ENCODE measurements at regions not wholly inside any gene's neighbourhood (a gene's known extent, or its start where the extent isn't known, plus 50 kb on each side); places are given as distances from the start of the nearest gene placed in this dataset.
A peak's percentile ranks its signal among the peaks of the same experiment; 100 is the strongest.

- Histone ChIP-seq H3K4me3 (no peak overlapping the region), H3K27ac (no peak overlapping the region), H3K27me3 (no peaks in the 10 kb centered on the region), H3K36me3 (no peaks in the 10 kb centered on the region), H3K9me3 (ENCODE audit: low read depth) (no peaks in the 10 kb centered on the region), H3K4me1 (ENCODE audit: low read depth) (no peaks in the 10 kb centered on the region)
- no peak for DNase-seq (ENCODE audit: low read depth in 1 of 2, low spot score in 1 of 2)
- no peak for TF ChIP-seq CTCF (IDR thresholded peaks at IDR 0.05; ENCODE audit: low read depth, low read length)
Measured at GRCh38 chr15:25937796-25938195, 74.7 kb upstream of the ATP10A start.

- H3K4me3 ChIP-seq = no peak overlapping the region
- no peaks in the 10 kb centered on the region for H3K9me3 ChIP-seq (ENCODE audit: low read depth)
- no peak for DNase-seq (ENCODE audit: low read depth in 1 of 2, low spot score in 1 of 2)
- no peaks in the 10 kb centered on the region for H3K27me3 ChIP-seq
- TF ChIP-seq CTCF (IDR thresholded peaks at IDR 0.05; ENCODE audit: low read depth, low read length) = no peak
- H3K27ac ChIP-seq = no peak overlapping the region
- H3K4me1 ChIP-seq (ENCODE audit: low read depth) = no peaks in the 10 kb centered on the region
- no peaks in the 10 kb centered on the region for H3K36me3 ChIP-seq
Measured at GRCh38 chr15:25936004-25936403, 72.9 kb upstream of the ATP10A start.

- Histone ChIP-seq H3K4me3 (no peak overlapping the region), H3K27me3 (no peaks in the 10 kb centered on the region), H3K4me1 (ENCODE audit: low read depth) (no peaks in the 10 kb centered on the region), H3K9me3 (ENCODE audit: low read depth) (no peaks in the 10 kb centered on the region), H3K36me3 (no peaks in the 10 kb centered on the region), H3K27ac (no peak overlapping the region)
- peak; percentile 79 to 83 for DNase-seq (ENCODE audit: low read depth in 1 of 2, low spot score in 1 of 2)
- TF ChIP-seq CTCF (IDR thresholded peaks at IDR 0.05; ENCODE audit: low read depth, low read length) = peak; percentile 79
Measured at GRCh38 chr15:25933456-25934158, 70.5 kb upstream of the ATP10A start.

- H3K4me3 ChIP-seq = no peak overlapping the region
- H3K27me3 ChIP-seq = no peaks in the 10 kb centered on the region
- no peaks in the 10 kb centered on the region for H3K4me1 ChIP-seq (ENCODE audit: low read depth)
- no peak for TF ChIP-seq CTCF (IDR thresholded peaks at IDR 0.05; ENCODE audit: low read depth, low read length)
- no peak for DNase-seq (ENCODE audit: low read depth in 1 of 2, low spot score in 1 of 2)
- no peak overlapping the region for H3K27ac ChIP-seq
- H3K36me3 ChIP-seq = no peaks in the 10 kb centered on the region
- H3K9me3 ChIP-seq (ENCODE audit: low read depth) = no peaks in the 10 kb centered on the region
Measured at GRCh38 chr15:25932696-25933095, 69.6 kb upstream of the ATP10A start.

GRCh38 chr15:25931851-25932250 lies 68.7 kb upstream of the ATP10A start:
- Histone ChIP-seq H3K27ac (no peak overlapping the region), H3K4me1 (ENCODE audit: low read depth) (no peaks in the 10 kb centered on the region), H3K36me3 (no peaks in the 10 kb centered on the region), H3K27me3 (no peaks in the 10 kb centered on the region), H3K9me3 (ENCODE audit: low read depth) (no peaks in the 10 kb centered on the region), H3K4me3 (no peak overlapping the region)
- no peak for DNase-seq (ENCODE audit: low read depth in 1 of 2, low spot score in 1 of 2)
- TF ChIP-seq CTCF (IDR thresholded peaks at IDR 0.05; ENCODE audit: low read depth, low read length) = no peak
